ENCODE measurements at regions not wholly inside any gene's neighbourhood (a gene's known extent, or its start where the extent isn't known, plus 50 kb on each side); places are given as distances from the start of the nearest gene placed in this dataset.

DNA sequence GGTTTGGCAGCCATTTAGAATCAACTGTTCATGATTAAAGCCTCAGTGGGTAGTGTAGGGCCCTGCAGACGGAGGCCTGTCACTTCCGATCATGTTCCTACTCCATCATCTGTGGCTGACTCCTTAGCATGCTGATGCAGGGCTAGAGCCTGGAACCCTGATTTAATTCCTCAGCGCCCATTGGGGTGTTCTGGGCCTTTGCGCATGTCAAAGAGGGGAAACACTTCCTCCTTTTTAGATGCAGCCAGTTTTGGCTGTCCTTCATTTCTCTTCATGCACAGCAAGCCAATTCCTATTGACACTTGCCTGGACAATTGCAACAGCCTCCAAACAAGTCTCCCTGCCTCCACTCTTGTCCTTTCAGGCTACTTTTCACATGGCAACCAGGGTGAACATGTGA is 51.9 kb upstream of the MAGEA4 start:
- Histone ChIP-seq H3K36me3 (no peaks in the 10 kb centered on the region), H3K27ac (no peak overlapping the region), H3K4me1 (no peaks in the 10 kb centered on the region), H3K9me3 (no peaks in the 10 kb centered on the region), H3K27me3 (peaks cover 0 to 8% (median 0%) of the 10 kb centered on the region in 7 donors), H3K4me3 (no peak overlapping the region)
- intact Hi-C loops (cut with DNase I) = no loop called here
- 83 to 95% methylated on average over 4 of the region's 4 CpGs for WGBS, 2 donors
- TF ChIP-seq, protein P1, sequence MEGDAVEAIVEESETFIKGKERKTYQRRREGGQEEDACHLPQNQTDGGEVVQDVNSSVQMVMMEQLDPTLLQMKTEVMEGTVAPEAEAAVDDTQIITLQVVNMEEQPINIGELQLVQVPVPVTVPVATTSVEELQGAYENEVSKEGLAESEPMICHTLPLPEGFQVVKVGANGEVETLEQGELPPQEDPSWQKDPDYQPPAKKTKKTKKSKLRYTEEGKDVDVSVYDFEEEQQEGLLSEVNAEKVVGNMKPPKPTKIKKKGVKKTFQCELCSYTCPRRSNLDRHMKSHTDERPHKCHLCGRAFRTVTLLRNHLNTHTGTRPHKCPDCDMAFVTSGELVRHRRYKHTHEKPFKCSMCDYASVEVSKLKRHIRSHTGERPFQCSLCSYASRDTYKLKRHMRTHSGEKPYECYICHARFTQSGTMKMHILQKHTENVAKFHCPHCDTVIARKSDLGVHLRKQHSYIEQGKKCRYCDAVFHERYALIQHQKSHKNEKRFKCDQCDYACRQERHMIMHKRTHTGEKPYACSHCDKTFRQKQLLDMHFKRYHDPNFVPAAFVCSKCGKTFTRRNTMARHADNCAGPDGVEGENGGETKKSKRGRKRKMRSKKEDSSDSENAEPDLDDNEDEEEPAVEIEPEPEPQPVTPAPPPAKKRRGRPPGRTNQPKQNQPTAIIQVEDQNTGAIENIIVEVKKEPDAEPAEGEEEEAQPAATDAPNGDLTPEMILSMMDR (IDR thresholded peaks at IDR 0.05) = no peak
- ATAC-seq (no peak), DNase-seq (no peak)
